Ishikawa (cell line): ENCODE measurements at regions not wholly inside any gene's neighbourhood (a gene's known extent, or its start where the extent isn't known, plus 50 kb on each side); places are given as distances from the start of the nearest gene placed in this dataset.

Experiments
- CEBPB ChIP-seq: IDR thresholded peaks from 2 replicates; pipeline ENCODE4 v1.6.1; 2012
- CREB1 ChIP-seq: IDR thresholded peaks from 2 replicates; pipeline ENCODE4 v1.6.1; 2012; ENCODE audit warnings: low read depth
- EGR1 ChIP-seq: IDR thresholded peaks from 2 replicates; pipeline ENCODE4 v1.6.1; 2012
- EP300 ChIP-seq: IDR thresholded peaks from 2 replicates; pipeline ENCODE4 v1.6.1; 2012; ENCODE audit warnings: borderline replicate concordance
- FOXM1 ChIP-seq: IDR thresholded peaks from 2 replicates; pipeline ENCODE4 v1.6.1; 2012; ENCODE audit warnings: low read depth, borderline replicate concordance
- MAX ChIP-seq: IDR thresholded peaks from 2 replicates; pipeline ENCODE4 v1.6.1; 2012
- RAD21 ChIP-seq: IDR thresholded peaks from 2 replicates; pipeline ENCODE4 v1.6.1; 2012; ENCODE audit warnings: low read depth
- REST ChIP-seq: IDR thresholded peaks from 2 replicates; pipeline ENCODE4 v1.6.1; 2012; ENCODE audit warnings: low read depth, mild to moderate bottlenecking
- TAF1 ChIP-seq: IDR thresholded peaks from 2 replicates; pipeline ENCODE4 v1.6.1; 2012; ENCODE audit warnings: low read depth, mild to moderate bottlenecking
- USF1 ChIP-seq: IDR thresholded peaks from 2 replicates; pipeline ENCODE4 v1.6.1; 2012
- YY1 ChIP-seq: IDR thresholded peaks from 2 replicates; pipeline ENCODE4 v1.6.1; 2012; ENCODE audit warnings: low read depth

- TF ChIP-seq YY1, result no peak
- no peak for TF ChIP-seq RAD21
- no peak for TF ChIP-seq USF1
- TF ChIP-seq TAF1, result no peak
- no peak for TF ChIP-seq CEBPB
- no peak for TF ChIP-seq EP300
- TF ChIP-seq FOXM1, result no peak
- no peak for TF ChIP-seq CREB1
- TF ChIP-seq EGR1, result no peak
- TF ChIP-seq MAX, result no peak
- TF ChIP-seq REST, result no peak
Observed at GRCh38 chr5:40367255-40367654, 312.5 kb upstream of the PTGER4 start.
